Neural cell (in vitro differentiated cells): ENCODE measurements at regions not wholly inside any gene's neighbourhood (a gene's known extent, or its start where the extent isn't known, plus 50 kb on each side); places are given as distances from the start of the nearest gene placed in this dataset.

Experiments
- H2AFZ ChIP-seq: fragments of 200-600, 300-800 bp; sonication (generic), shearing (Covaris generic); 2 replicates; pipeline ENCODE4 v1.6.0; 2014; ENCODE audit warnings: low read depth, mild to moderate bottlenecking, antibody characterized with exemption, low read length, moderate library complexity
- H3F3A ChIP-seq: fragments of 200-600 bp; shearing (Covaris generic); 2 replicates; pipeline ENCODE4 v1.6.1; 2016; ENCODE audit warnings: mild to moderate bottlenecking, moderate library complexity, mixed read lengths, antibody characterized with exemption, low read length; ENCODE audit not compliant: insufficient read depth, poor library complexity, severe bottlenecking
- H3K27ac ChIP-seq: fragments of 200-600, 300-800 bp; sonication (generic), shearing (Covaris generic); 2 replicates; pipeline ENCODE4 v1.5.1; 2014; ENCODE audit warnings: mild to moderate bottlenecking, low read length, moderate library complexity
- H3K27me3 ChIP-seq: fragments of 300-800, 200-600 bp; sonication (generic), shearing (Covaris generic); 2 replicates; pipeline ENCODE4 v1.6.0; 2014; ENCODE audit warnings: mild to moderate bottlenecking, low read depth, low read length, moderate library complexity; ENCODE audit not compliant: insufficient read depth
- H3K36me3 ChIP-seq: fragments of 300-800, 200-600 bp; sonication (generic), shearing (Covaris generic); 2 replicates; pipeline ENCODE4 v1.5.1; 2014; ENCODE audit warnings: mild to moderate bottlenecking, antibody characterized with exemption, low read length, moderate library complexity; ENCODE audit not compliant: insufficient read depth
- H3K4me2 ChIP-seq: fragments of 300-800, 200-600 bp; sonication (generic), shearing (Covaris generic); 2 replicates; pipeline ENCODE4 v1.6.0; 2014; ENCODE audit warnings: mild to moderate bottlenecking, low read length
- H3K4me3 ChIP-seq: fragments of 300-800, 200-600 bp; sonication (generic), shearing (Covaris generic); 2 replicates; pipeline ENCODE4 v1.5.1; 2014; ENCODE audit warnings: mild to moderate bottlenecking, low read length, moderate library complexity
- H3K79me2 ChIP-seq: fragments of 200-600 bp; shearing (Covaris generic); replicated peaks from 2 replicates; pipeline ENCODE4 v1.6.0; 2014; ENCODE audit warnings: mild to moderate bottlenecking, low read length, moderate library complexity; ENCODE audit not compliant: insufficient read depth
- H3K9ac ChIP-seq: fragments of 300-800, 200-600 bp; sonication (generic), shearing (Covaris generic); 2 replicates; pipeline ENCODE4 v1.6.1; 2016; ENCODE audit warnings: mild to moderate bottlenecking, low read length, mixed read lengths
- H3K9me2 ChIP-seq: fragments of 200-600 bp; shearing (Covaris generic); 2 replicates; pipeline ENCODE4 v1.6.1; 2016; ENCODE audit warnings: mild to moderate bottlenecking, low read length, mixed read lengths; ENCODE audit not compliant: insufficient read depth
- H3K9me3 ChIP-seq: fragments of 200-600, 300-800 bp; sonication (generic), shearing (Covaris generic); 2 replicates; pipeline ENCODE4 v1.6.1; 2016; ENCODE audit warnings: mild to moderate bottlenecking, mixed run types, low read length, moderate library complexity, mixed read lengths
- H4K20me1 ChIP-seq: fragments of 200-600 bp; shearing (Covaris generic); 2 replicates; pipeline ENCODE4 v1.6.1; 2016; ENCODE audit warnings: mild to moderate bottlenecking, mixed run types; ENCODE audit not compliant: insufficient read depth
- EP300 ChIP-seq: fragments of 450-650 bp; conservative IDR thresholded peaks from 2 replicates; pipeline ENCODE4 v1.6.1; 2014; ENCODE audit warnings: antibody characterized with exemption, mild to moderate bottlenecking, moderate library complexity; ENCODE audit not compliant: poor library complexity, severe bottlenecking
- EZH2 ChIP-seq: fragments of 200-600, 300-800 bp; shearing (Covaris generic), sonication (generic); IDR thresholded peaks from 2 replicates; pipeline ENCODE4 v1.6.1; 2014; ENCODE audit warnings: antibody characterized with exemption, low read length, borderline replicate concordance, mild to moderate bottlenecking; ENCODE audit not compliant: insufficient read depth, poor library complexity, severe bottlenecking
- MXI1 ChIP-seq: fragments of 450-650 bp; conservative IDR thresholded peaks from 2 replicates; pipeline ENCODE4 v1.6.1; 2014; ENCODE audit warnings: antibody characterized with exemption, mild to moderate bottlenecking; ENCODE audit not compliant: poor library complexity, severe bottlenecking
- POLR2AphosphoS5 ChIP-seq: IDR thresholded peaks from 2 replicates; pipeline ENCODE4 v1.6.1; 2012
- RAD21 ChIP-seq: fragments of 450-650 bp; conservative IDR thresholded peaks from 2 replicates; pipeline ENCODE4 v1.6.1; 2014; ENCODE audit warnings: antibody characterized with exemption, mild to moderate bottlenecking, moderate library complexity
- SMC3 ChIP-seq: fragments of 450-650 bp; conservative IDR thresholded peaks from 2 replicates; pipeline ENCODE4 v1.6.1; 2014; ENCODE audit warnings: antibody characterized with exemption, mild to moderate bottlenecking, moderate library complexity; ENCODE audit not compliant: poor library complexity
- TAF1 ChIP-seq: IDR thresholded peaks from 2 replicates; pipeline ENCODE4 v1.6.1; 2012; ENCODE audit warnings: low read depth
- TF ChIP-seq, protein P1 (sequence below): fragments of 450-650 bp; IDR thresholded peaks from 2 replicates; pipeline ENCODE4 v1.5.1; 2014; ENCODE audit warnings: antibody characterized with exemption, mild to moderate bottlenecking, moderate library complexity; ENCODE audit not compliant: poor library complexity, severe bottlenecking
- TF ChIP-seq, protein P2 (sequence below): IDR thresholded peaks from 2 replicates; pipeline ENCODE4 v1.6.1; 2012; ENCODE audit warnings: borderline replicate concordance

DNA sequence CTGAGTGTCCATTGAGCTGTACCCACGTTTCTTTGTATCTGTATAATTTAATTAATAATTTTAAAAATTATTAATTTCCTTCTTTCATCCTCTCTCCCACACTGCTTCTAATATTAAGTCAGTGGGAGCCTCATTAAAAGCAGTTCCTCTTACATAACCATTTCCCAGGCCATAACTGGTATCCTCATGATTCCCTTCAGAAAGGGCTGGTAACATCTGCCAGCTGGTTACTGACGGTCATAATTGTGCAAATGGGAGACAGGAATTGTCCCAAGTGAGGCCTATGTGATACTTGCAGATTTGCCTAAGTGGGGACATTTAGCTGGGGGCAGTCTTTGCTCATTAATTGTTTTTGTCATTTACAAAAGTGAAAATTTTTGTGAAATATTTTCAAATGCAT is 69.0 kb upstream of the SPAG17 start:
- Histone ChIP-seq H3K9me3 (no peaks in the 10 kb centered on the region), H3K9me2 (no peaks in the 10 kb centered on the region), H3K4me2 (no peak overlapping the region), H3K27me3 (no peaks in the 10 kb centered on the region), H4K20me1 (no peaks in the 10 kb centered on the region), H3K79me2 (no peaks in the 10 kb centered on the region), H3K27ac (no peak overlapping the region), H3F3A (no peaks in the 10 kb centered on the region), H3K4me3 (no peak overlapping the region), H3K9ac (no peak overlapping the region), H3K36me3 (no peaks in the 10 kb centered on the region), H2AFZ (no peak overlapping the region)
- no peak for TF ChIP-seq POLR2AphosphoS5
- no peak for TF ChIP-seq TAF1
- no peak for TF ChIP-seq MXI1
- TF ChIP-seq EP300: no peak

DNA sequence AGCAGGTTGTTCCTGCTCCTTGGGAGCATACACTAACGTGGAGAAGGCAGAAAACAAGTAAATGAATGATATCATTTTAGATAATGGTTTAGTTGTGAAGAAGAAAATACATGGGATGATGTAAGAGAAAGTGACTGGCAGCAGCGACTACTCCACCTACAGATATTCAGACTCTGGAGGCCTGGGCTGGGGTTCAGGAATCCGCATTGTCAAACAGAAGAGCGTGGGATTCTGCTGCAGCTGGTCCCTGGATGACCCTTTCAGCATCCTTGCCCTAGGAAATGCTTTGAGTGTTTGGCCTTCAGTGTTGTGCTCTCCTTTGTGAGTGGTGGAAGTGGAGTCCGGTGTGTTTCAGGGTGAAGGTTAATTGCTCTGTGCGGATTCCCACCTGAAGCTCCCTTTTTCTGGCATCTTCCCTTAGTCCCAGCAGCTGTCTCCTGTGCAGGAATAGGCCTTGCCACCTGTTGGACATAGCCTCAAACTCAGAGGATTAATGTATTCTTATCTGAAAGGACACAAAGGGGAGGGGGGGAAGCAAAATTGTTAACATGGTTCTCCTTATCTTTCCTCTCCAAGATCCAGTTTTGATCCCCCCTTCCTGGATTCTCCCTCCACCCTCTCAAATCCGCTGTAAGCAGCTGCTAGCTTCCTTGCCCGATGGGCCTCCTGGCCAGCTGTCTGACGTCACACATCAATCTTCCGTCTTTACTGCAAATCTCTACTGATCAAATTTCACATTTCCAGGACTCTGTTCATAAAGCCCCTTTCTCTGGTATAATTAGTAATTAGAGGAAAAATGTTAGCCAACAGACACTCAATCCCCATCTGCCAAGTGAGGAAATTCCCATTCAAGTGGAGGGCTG is 68.3 kb upstream of the SPAG17 start:
- TF ChIP-seq TAF1: no peak
- no peak for TF ChIP-seq RAD21
- TF ChIP-seq MXI1: no peak
- TF ChIP-seq EZH2: no peak
- TF ChIP-seq, protein P1, sequence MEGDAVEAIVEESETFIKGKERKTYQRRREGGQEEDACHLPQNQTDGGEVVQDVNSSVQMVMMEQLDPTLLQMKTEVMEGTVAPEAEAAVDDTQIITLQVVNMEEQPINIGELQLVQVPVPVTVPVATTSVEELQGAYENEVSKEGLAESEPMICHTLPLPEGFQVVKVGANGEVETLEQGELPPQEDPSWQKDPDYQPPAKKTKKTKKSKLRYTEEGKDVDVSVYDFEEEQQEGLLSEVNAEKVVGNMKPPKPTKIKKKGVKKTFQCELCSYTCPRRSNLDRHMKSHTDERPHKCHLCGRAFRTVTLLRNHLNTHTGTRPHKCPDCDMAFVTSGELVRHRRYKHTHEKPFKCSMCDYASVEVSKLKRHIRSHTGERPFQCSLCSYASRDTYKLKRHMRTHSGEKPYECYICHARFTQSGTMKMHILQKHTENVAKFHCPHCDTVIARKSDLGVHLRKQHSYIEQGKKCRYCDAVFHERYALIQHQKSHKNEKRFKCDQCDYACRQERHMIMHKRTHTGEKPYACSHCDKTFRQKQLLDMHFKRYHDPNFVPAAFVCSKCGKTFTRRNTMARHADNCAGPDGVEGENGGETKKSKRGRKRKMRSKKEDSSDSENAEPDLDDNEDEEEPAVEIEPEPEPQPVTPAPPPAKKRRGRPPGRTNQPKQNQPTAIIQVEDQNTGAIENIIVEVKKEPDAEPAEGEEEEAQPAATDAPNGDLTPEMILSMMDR: no peak
- no peak for TF ChIP-seq SMC3
- no peak for TF ChIP-seq POLR2AphosphoS5
- TF ChIP-seq, protein P2, sequence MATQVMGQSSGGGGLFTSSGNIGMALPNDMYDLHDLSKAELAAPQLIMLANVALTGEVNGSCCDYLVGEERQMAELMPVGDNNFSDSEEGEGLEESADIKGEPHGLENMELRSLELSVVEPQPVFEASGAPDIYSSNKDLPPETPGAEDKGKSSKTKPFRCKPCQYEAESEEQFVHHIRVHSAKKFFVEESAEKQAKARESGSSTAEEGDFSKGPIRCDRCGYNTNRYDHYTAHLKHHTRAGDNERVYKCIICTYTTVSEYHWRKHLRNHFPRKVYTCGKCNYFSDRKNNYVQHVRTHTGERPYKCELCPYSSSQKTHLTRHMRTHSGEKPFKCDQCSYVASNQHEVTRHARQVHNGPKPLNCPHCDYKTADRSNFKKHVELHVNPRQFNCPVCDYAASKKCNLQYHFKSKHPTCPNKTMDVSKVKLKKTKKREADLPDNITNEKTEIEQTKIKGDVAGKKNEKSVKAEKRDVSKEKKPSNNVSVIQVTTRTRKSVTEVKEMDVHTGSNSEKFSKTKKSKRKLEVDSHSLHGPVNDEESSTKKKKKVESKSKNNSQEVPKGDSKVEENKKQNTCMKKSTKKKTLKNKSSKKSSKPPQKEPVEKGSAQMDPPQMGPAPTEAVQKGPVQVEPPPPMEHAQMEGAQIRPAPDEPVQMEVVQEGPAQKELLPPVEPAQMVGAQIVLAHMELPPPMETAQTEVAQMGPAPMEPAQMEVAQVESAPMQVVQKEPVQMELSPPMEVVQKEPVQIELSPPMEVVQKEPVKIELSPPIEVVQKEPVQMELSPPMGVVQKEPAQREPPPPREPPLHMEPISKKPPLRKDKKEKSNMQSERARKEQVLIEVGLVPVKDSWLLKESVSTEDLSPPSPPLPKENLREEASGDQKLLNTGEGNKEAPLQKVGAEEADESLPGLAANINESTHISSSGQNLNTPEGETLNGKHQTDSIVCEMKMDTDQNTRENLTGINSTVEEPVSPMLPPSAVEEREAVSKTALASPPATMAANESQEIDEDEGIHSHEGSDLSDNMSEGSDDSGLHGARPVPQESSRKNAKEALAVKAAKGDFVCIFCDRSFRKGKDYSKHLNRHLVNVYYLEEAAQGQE: no peak
- TF ChIP-seq EP300: no peak
- H3F3A ChIP-seq: no peaks in the 10 kb centered on the region
- no peaks in the 10 kb centered on the region for H3K27me3 ChIP-seq
- H3K4me2 ChIP-seq: no peak overlapping the region
- H3K79me2 ChIP-seq: no peaks in the 10 kb centered on the region
- H4K20me1 ChIP-seq: no peaks in the 10 kb centered on the region
- H3K9me3 ChIP-seq: no peaks in the 10 kb centered on the region
- no peak overlapping the region for H2AFZ ChIP-seq
- no peak overlapping the region for H3K9ac ChIP-seq
- H3K9me2 ChIP-seq: no peaks in the 10 kb centered on the region
- H3K36me3 ChIP-seq: no peaks in the 10 kb centered on the region
- H3K4me3 ChIP-seq: no peak overlapping the region
- H3K27ac ChIP-seq: no peak overlapping the region
